HG03432 (cell line): ENCODE measurements at regions not wholly inside any gene's neighbourhood (a gene's known extent, or its start where the extent isn't known, plus 50 kb on each side); places are given as distances from the start of the nearest gene placed in this dataset.

Experiments used
- ATAC-seq: cut with Tn5 transposase; IDR thresholded peaks from one replicate; pipeline ENCODE4 v1.9.1; 2021; ENCODE audit warnings: mild to moderate bottlenecking, moderate library complexity; ENCODE audit not compliant: unreplicated experiment

- no peak for ATAC-seq
Measured at GRCh38 chr16:61332461-61332860, 703.8 kb downstream of the CDH8 start.

GRCh38 chr16:61324044-61324443 is 712.2 kb downstream of the CDH8 start:
- no peak for ATAC-seq

DNA sequence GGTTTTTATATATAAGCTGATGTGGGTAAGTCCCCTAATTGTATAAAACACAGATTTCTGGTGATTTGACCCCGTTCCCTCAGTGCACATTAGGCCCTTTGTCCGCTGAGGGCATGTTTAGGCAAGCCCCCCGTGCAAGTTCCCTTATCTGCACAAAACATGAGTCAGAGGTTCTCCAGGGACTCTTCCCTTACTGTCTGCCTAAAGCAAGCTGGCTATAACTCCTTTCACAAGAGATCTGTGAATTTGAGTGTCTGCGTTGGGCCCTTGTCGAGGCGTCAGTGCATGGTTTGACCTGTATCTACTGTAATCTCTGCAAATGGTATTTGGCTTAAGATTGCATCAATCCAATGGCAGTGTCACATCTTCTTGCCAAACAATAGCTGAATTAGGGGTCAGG is 712.8 kb downstream of the CDH8 start:
- ATAC-seq: no peak

- ATAC-seq: no peak
Measured at GRCh38 chr16:61320791-61321190, 715.4 kb downstream of the CDH8 start.

DNA sequence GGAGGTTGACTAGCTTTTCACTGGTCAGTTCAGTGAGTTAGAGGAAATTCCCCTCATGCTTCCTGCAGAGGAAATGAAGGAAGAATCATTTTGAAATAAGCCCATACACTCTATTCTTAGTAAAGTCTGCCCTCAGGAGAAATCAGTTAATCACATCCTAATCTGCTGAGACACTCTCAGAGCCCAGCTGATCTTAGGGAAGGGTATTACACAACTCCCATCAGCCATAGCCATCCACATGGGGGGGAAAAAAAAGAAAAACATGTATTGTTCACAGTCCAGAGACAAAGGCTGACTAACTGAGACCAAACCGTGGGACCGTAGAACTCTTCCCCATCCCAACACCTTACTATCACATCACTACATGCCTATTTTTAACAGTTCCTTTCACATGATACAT is 722.3 kb downstream of the CDH8 start:
- no peak for ATAC-seq

DNA sequence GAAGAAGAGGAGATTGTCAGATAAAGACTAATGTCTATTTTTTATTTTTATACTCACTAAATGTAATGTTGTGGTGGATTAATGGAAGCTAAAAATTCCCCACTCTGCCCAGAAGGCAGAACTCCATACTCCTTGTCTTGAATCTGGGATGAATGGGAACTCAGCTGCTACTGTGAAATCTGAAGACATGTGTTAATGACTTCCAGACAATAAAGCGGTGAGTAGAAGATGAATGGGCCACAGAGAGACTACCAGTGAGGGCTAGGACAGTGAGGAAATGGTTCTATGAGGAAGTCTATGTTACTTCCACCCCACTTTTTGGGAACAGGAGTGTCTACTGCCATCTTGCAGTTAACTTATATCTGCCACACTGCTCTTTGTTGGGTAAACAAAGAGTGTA is 726.9 kb downstream of the CDH8 start:
- no peak for ATAC-seq

DNA sequence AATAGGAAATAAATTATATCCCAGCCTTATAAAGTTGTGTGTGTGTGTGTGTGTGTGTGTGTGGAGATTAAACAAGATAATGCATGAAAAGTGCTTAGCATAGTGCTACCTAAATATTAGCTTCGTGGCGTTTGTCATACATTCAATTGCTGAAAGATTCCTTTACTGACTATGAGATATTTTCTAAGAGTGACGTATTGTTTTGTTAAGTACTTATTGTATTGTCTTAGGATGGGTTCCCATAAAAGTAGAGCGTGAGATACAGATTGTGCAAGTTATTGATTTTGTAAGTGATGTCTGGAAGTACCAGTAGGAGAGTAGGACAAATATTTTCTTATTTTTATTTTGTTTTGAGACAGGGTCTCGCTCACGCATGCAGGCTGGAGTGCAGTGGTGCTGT is 730.0 kb downstream of the CDH8 start:
- no peak for ATAC-seq

GRCh38 chr16:61296814-61297213 is 739.4 kb downstream of the CDH8 start:
- no peak for ATAC-seq

DNA sequence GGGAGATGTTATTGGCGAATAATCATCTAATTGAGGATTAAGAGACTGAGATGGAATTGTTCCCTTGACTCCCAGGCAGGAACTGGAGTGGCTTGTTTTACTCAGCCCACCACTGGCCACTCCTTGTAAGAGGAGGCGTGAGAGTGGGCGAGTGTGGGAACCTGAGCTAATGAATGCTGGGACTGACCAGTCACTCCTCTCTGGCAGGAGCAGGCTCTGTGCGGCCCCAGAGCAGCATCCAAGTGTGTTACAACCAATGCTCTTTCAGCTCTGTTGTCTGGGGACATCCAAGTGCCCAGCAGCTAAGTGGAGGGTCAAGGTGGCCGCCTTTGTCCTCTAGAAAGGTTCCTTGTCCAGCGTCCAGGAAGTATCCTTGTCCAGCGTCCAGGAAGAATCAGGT is 739.9 kb downstream of the CDH8 start:
- ATAC-seq: no peak

GRCh38 chr16:61295311-61295710 is 740.9 kb downstream of the CDH8 start:
- no peak for ATAC-seq

GRCh38 chr16:61289141-61289540 is 747.1 kb downstream of the CDH8 start:
- ATAC-seq: no peak

DNA sequence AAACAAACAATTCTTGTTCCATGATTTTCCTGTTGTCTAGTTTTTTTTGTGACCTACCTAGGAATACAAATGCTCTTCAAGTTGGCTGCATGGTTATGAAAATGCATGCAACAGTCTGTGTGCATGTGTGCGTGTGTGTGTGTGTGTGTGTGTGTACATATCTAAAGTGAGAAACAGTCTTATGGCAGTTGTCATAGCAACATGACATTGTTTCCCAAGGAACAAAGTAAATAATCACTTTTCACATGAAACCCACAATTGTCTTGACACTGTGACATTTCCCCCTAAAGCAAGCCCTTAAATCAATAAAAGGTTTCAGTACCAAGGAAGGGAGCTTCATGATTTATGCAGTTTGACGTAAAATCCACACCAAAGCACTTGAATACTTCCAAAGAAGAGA is 758.4 kb downstream of the CDH8 start:
- no peak for ATAC-seq

GRCh38 chr16:61274211-61274610 is 762.0 kb downstream of the CDH8 start:
- no peak for ATAC-seq

DNA sequence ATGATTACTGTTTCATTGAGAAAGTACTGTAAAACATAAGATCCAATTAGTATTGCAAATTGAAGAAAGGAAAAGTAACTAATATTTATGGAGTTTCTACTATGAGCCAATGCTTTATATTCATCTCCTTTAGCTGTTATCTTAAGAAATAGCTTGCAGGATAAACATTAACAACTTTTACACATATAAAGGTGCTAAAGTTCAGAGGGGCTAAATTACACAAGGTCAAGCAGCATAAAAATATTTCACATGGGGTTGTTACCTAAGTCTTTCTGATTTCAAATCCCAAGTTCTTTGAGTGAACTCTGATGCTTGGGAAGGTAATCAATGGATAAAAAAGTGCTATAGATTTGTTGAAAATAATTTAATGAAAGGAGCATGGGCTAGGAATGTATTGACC is 765.5 kb downstream of the CDH8 start:
- no peak for ATAC-seq

- no peak for ATAC-seq
Measured at GRCh38 chr16:61263400-61263799, 772.8 kb downstream of the CDH8 start.

DNA sequence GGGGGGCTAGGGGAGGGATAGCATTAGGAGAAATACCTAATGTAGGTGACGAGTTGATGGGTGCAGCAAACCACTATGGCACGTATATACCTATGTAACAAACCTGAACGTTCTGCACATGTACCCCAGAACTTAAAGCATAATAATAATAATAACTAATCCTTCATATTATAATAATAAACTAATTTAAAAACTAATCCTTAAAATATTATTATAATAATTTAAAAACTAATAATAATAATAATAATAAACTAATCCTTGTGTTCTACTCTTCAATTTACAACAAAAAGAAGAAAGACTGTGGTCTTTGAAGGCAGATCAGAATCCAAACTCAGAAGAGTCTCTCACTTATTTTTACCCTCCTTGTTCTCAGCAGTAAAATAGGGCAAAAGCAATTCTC is 774.9 kb downstream of the CDH8 start:
- no peak for ATAC-seq

- no peak for ATAC-seq
Measured at GRCh38 chr16:61246592-61246991, 789.6 kb downstream of the CDH8 start.

GRCh38 chr16:61243954-61244353 is 792.3 kb downstream of the CDH8 start:
- ATAC-seq: no peak

GRCh38 chr16:61237884-61238485 is 798.3 kb downstream of the CDH8 start:
- no peak for ATAC-seq

- ATAC-seq: no peak
Measured at GRCh38 chr16:61233713-61234112, 802.5 kb downstream of the CDH8 start.

GRCh38 chr16:61228371-61228770 is 807.9 kb downstream of the CDH8 start:
- no peak for ATAC-seq

DNA sequence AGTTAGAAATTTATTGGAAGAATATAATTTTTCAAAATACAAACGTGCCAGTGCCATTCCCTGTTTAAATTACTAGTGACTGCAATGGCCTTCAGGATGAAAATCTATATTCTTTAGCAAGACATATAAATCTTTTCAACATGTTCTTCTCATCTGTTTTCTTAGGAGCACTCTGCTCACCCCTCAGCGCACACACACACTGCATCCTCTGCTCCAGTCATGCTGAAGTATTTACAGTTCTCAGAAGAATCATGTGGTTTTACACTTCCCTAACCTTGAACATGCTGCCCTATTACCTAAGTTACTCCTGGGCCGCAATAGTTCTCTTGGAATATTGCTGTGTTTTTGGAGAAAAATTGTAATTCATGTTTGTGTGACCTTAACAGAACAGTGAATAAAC is 820.6 kb downstream of the CDH8 start:
- no peak for ATAC-seq

DNA sequence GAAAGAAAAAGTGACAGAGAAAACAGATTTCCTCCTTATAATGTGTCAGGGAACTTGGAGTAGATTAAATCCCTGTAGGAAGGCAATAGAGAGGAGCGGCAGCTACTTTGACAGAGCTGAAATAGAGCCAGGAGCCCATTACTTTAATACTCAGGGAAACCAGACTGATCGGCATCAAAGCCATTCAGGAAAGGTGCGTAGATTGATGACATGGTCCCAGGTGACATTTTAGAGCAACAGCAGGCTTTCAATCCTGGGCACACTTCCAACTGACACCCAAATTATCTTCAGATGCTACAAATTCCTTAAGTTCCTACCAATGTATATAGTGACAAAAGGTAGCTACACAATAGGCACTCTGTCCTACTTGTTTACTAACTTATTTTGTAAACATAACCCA is 821.5 kb downstream of the CDH8 start:
- ATAC-seq: no peak

DNA sequence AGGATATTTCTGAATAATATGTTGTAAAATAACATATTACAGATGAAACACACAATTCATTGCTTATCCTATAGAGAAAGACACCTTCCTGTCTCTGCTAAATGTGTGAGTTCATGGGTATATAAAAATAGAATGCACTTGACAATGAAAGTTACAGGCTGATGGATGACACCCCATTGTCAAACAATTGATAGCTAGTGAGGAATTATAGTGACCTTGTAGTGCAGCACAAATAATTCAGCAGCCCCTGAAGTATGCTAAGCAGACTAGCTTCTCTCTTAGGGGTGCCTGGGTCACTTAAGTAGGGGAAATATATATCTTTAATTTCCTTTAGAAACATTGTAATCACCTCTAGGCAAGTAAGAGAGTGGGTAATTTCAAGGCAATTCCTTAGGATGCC is 826.2 kb downstream of the CDH8 start:
- ATAC-seq: no peak
